ENCODE measurements at regions not wholly inside any gene's neighbourhood (a gene's known extent, or its start where the extent isn't known, plus 50 kb on each side); places are given as distances from the start of the nearest gene placed in this dataset.
"Not testable (repeated sequence)": the region's sequence is repeated elsewhere in the genome, so short reads cannot be mapped to it uniquely, and the experiment has no call there.

DNA sequence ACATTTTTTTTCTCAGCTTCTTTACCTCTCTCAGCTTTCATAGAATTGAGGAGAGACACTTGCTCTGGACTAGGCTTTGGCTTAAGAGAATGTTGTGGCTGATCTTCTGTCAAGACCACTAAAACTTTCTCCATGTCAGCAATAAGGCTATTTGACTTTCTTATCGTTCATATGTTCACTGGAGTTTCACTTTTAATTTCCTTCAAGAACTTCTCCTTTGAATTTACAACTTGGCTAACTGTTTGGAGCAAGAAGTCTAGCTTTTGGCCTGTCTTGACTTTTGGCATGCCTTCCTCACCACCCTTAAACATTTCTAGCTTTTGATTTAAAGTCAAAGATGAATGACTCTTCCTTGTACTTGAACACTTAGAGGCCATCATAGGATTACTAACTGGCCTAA, 104.4 kb upstream of the SLC39A10 start:
- Histone ChIP-seq H3K79me2 (ENCODE audit: insufficient read depth, low read length) (no peaks in the 10 kb centered on the region), H3K36me3 (ENCODE audit: insufficient read depth, low read length) (no peaks in the 10 kb centered on the region), H3K4me2 (ENCODE audit: low read depth, low read length, poor library complexity, severe bottlenecking) (no peak overlapping the region), H4K20me1 (ENCODE audit: insufficient read depth, low read length, poor library complexity, severe bottlenecking) (no peaks in the 10 kb centered on the region), H3K4me3 (ENCODE audit: low read length, poor library complexity, severe bottlenecking) (no peak overlapping the region), H3K9me3 (ENCODE audit: insufficient read depth, low read depth, low read length) (no peaks in the 10 kb centered on the region; the same call in 1 of the 2 replicates), H2AFZ (ENCODE audit: low read length) (no peak overlapping the region), H3K9me2 (replicated peaks; ENCODE audit: low read depth, low read length) (no peaks in the 10 kb centered on the region), H3F3A (ENCODE audit: low read depth) (no peaks in the 10 kb centered on the region), H3K4me1 (ENCODE audit: insufficient read depth, low read length, poor library complexity, severe bottlenecking) (no peaks in the 10 kb centered on the region), H3K9ac (ENCODE audit: low read depth, low read length, poor library complexity, severe bottlenecking) (no peak overlapping the region), H3K27me3 (ENCODE audit: insufficient read depth, low read length, poor library complexity, severe bottlenecking) (no peaks in the 10 kb centered on the region)
- TF ChIP-seq EZH2phosphoT487 (IDR thresholded peaks at IDR 0.05; ENCODE audit: borderline replicate concordance), result no peak

DNA sequence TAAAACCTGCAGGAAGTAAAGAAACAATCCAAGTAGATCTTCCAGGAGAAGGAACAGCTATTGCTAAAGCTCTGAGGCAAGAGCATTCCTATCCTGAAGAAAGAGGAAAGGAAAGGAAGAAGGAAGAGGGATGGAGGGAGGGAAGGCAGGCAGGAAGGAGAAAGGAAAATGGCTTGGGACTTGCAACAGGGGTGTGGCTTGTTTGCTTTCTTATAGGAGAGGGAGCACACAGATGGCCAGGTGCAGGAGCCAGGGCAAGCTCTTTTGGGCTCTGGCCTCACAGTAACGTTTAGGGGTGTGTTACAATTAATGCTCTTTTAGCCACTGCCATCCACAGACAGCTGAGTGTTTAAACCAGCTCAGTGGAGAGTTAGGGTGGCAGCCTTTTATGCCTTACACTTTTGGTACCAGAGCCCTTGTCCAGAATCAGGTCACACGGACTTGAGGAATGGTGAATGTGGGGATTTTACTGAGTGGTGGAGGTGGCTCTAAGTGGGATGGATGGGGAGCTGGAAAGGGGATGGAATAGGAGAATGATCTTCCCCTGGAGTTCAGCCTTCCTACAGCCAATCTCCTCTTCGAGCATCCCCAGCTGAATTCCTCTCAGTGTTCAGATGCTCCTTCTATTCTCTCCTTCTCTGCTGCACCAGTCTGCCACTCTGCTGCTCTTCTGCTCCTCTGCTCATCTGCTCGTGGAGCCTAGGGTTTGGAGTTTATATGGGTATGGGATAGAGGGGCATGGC, 108.7 kb upstream of the SLC39A10 start:
- H3K36me3 ChIP-seq (ENCODE audit: insufficient read depth, low read length), result no peaks in the 10 kb centered on the region
- H3K4me3 ChIP-seq (ENCODE audit: low read length, poor library complexity, severe bottlenecking), result no peak overlapping the region
- TF ChIP-seq EZH2phosphoT487 (IDR thresholded peaks at IDR 0.05; ENCODE audit: borderline replicate concordance), result no peak
- TF ChIP-seq, protein P1, sequence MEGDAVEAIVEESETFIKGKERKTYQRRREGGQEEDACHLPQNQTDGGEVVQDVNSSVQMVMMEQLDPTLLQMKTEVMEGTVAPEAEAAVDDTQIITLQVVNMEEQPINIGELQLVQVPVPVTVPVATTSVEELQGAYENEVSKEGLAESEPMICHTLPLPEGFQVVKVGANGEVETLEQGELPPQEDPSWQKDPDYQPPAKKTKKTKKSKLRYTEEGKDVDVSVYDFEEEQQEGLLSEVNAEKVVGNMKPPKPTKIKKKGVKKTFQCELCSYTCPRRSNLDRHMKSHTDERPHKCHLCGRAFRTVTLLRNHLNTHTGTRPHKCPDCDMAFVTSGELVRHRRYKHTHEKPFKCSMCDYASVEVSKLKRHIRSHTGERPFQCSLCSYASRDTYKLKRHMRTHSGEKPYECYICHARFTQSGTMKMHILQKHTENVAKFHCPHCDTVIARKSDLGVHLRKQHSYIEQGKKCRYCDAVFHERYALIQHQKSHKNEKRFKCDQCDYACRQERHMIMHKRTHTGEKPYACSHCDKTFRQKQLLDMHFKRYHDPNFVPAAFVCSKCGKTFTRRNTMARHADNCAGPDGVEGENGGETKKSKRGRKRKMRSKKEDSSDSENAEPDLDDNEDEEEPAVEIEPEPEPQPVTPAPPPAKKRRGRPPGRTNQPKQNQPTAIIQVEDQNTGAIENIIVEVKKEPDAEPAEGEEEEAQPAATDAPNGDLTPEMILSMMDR (conservative IDR thresholded peaks at IDR 0.05; ENCODE audit: low read length), result no peak
- no peaks in the 10 kb centered on the region for H3K79me2 ChIP-seq (ENCODE audit: insufficient read depth, low read length)
- no peaks in the 10 kb centered on the region for H4K20me1 ChIP-seq (ENCODE audit: insufficient read depth, low read length, poor library complexity, severe bottlenecking)
- no peaks in the 10 kb centered on the region for H3K9me2 ChIP-seq (replicated peaks; ENCODE audit: low read depth, low read length)
- H3K4me2 ChIP-seq (ENCODE audit: low read depth, low read length, poor library complexity, severe bottlenecking), result no peak overlapping the region
- no peaks in the 10 kb centered on the region for H3K27me3 ChIP-seq (ENCODE audit: insufficient read depth, low read length, poor library complexity, severe bottlenecking)
- no peaks in the 10 kb centered on the region for H3F3A ChIP-seq (ENCODE audit: low read depth)
- peaks cover 5% of the 10 kb centered on the region for H3K4me1 ChIP-seq (ENCODE audit: insufficient read depth, low read length, poor library complexity, severe bottlenecking)
- no peaks in the 10 kb centered on the region; the same call in 1 of the 2 replicates for H3K9me3 ChIP-seq (ENCODE audit: insufficient read depth, low read depth, low read length)
- H3K9ac ChIP-seq (ENCODE audit: low read depth, low read length, poor library complexity, severe bottlenecking), result no peak overlapping the region
- H2AFZ ChIP-seq (ENCODE audit: low read length), result no peak overlapping the region

GRCh38 chr2:195547268-195547840, 109.7 kb upstream of the SLC39A10 start:
- not testable (repeated sequence) for H3K36me3 ChIP-seq (ENCODE audit: insufficient read depth, low read length); H3K27me3 ChIP-seq (ENCODE audit: insufficient read depth, low read length, poor library complexity, severe bottlenecking); H2AFZ ChIP-seq (ENCODE audit: low read length); H3F3A ChIP-seq (ENCODE audit: low read depth); H4K20me1 ChIP-seq (ENCODE audit: insufficient read depth, low read length, poor library complexity, severe bottlenecking); H3K4me1 ChIP-seq (ENCODE audit: insufficient read depth, low read length, poor library complexity, severe bottlenecking); H3K4me3 ChIP-seq (ENCODE audit: low read length, poor library complexity, severe bottlenecking); H3K79me2 ChIP-seq (ENCODE audit: insufficient read depth, low read length); H3K4me2 ChIP-seq (ENCODE audit: low read depth, low read length, poor library complexity, severe bottlenecking); H3K9ac ChIP-seq (ENCODE audit: low read depth, low read length, poor library complexity, severe bottlenecking); H3K9me3 ChIP-seq (ENCODE audit: insufficient read depth, low read depth, low read length); H3K9me2 ChIP-seq (replicated peaks; ENCODE audit: low read depth, low read length)

DNA sequence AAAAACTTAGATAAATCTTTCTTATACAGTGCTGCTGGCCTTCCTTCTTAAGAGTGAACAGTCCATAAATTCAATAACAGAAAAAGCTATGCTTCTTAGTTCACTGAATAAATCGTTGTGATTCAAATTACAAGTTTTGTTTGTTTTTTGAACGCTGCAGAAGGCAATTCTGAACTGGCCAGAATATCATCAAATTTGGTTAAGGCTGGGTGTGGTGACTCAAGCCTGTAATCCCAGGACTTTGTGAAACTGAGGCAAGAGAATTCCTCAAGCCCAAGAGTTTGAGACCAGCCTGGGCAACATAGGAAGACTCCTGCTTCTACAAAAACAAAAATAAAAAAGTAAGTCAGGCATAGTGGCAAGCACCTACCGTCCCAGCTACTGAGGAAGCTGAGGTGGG, 111.2 kb upstream of the SLC39A10 start:
- no peak overlapping the region for H2AFZ ChIP-seq (ENCODE audit: low read length)
- H3K79me2 ChIP-seq (ENCODE audit: insufficient read depth, low read length), result no peaks in the 10 kb centered on the region
- H3K4me2 ChIP-seq (ENCODE audit: low read depth, low read length, poor library complexity, severe bottlenecking), result no peak overlapping the region
- no peaks in the 10 kb centered on the region for H3K27me3 ChIP-seq (ENCODE audit: insufficient read depth, low read length, poor library complexity, severe bottlenecking)
- H3K9me2 ChIP-seq (replicated peaks; ENCODE audit: low read depth, low read length), result no peaks in the 10 kb centered on the region
- no peak overlapping the region for H3K9ac ChIP-seq (ENCODE audit: low read depth, low read length, poor library complexity, severe bottlenecking)
- TF ChIP-seq, protein P1 (conservative IDR thresholded peaks at IDR 0.05; ENCODE audit: low read length), result no peak
- no peak for TF ChIP-seq EZH2phosphoT487 (IDR thresholded peaks at IDR 0.05; ENCODE audit: borderline replicate concordance)
- H3K36me3 ChIP-seq (ENCODE audit: insufficient read depth, low read length), result no peaks in the 10 kb centered on the region
- no peaks in the 10 kb centered on the region; the same call in 1 of the 2 replicates for H3K9me3 ChIP-seq (ENCODE audit: insufficient read depth, low read depth, low read length)
- peaks cover 5% of the 10 kb centered on the region for H3K4me1 ChIP-seq (ENCODE audit: insufficient read depth, low read length, poor library complexity, severe bottlenecking)
- no peaks in the 10 kb centered on the region for H4K20me1 ChIP-seq (ENCODE audit: insufficient read depth, low read length, poor library complexity, severe bottlenecking)
- H3F3A ChIP-seq (ENCODE audit: low read depth), result no peaks in the 10 kb centered on the region
- H3K4me3 ChIP-seq (ENCODE audit: low read length, poor library complexity, severe bottlenecking), result no peak overlapping the region
